Activated naive CD4-positive, alpha-beta T cell treated with anti-CD3 and anti-CD28 coated beads, Interleukin-2, amount 50 U/mL, for 16 hours (primary cell): ENCODE measurements at regions not wholly inside any gene's neighbourhood (a gene's known extent, or its start where the extent isn't known, plus 50 kb on each side); places are given as distances from the start of the nearest gene placed in this dataset.
"Not testable (repeated sequence)": the region's sequence is repeated elsewhere in the genome, so short reads cannot be mapped to it uniquely, and the experiment has no call there.

ENCODE experiments used
- DNase-seq: peaks from one replicate; pipeline ENCODE4 v3.0.0-alpha.2; 2020

- no peak for DNase-seq
Measured at GRCh38 chr2:54065411-54065810, 50.0 kb upstream of the ACYP2 start.

GRCh38 chr2:54063967-54064535 is 51.4 kb upstream of the ACYP2 start:
- no peak for DNase-seq

- no peak for DNase-seq
Measured at GRCh38 chr2:54062401-54062800, 53.0 kb upstream of the ACYP2 start.

GRCh38 chr2:54061272-54061671 is 54.1 kb upstream of the ACYP2 start:
- no peak for DNase-seq

GRCh38 chr2:54059986-54060385 is 55.4 kb upstream of the ACYP2 start:
- no peak for DNase-seq

GRCh38 chr2:54059504-54059903 is 55.9 kb upstream of the ACYP2 start:
- DNase-seq = no peak

GRCh38 chr2:54058449-54058848 is 57.0 kb upstream of the ACYP2 start:
- DNase-seq = no peak

GRCh38 chr2:54054774-54055173 is 60.6 kb upstream of the ACYP2 start:
- no peak for DNase-seq

- DNase-seq = no peak
Measured at GRCh38 chr2:54054271-54054670, 61.1 kb upstream of the ACYP2 start.

- DNase-seq = no peak
Measured at GRCh38 chr2:54053830-54054229, 61.6 kb upstream of the ACYP2 start.

GRCh38 chr2:54052825-54053718 is 62.3 kb upstream of the ACYP2 start:
- DNase-seq = no peak

- DNase-seq = no peak
Measured at GRCh38 chr2:54050445-54050844, 65.0 kb upstream of the ACYP2 start.

- no peak for DNase-seq
Measured at GRCh38 chr2:54049365-54049764, 66.0 kb upstream of the ACYP2 start.

- DNase-seq = not testable (repeated sequence)
Measured at GRCh38 chr2:54048896-54049295, 66.5 kb upstream of the ACYP2 start.

GRCh38 chr2:54048117-54048785 is 67.2 kb upstream of the ACYP2 start:
- DNase-seq = no peak

GRCh38 chr2:54047658-54048057 is 67.8 kb upstream of the ACYP2 start:
- DNase-seq = no peak

GRCh38 chr2:54047091-54047490 is 68.3 kb upstream of the ACYP2 start:
- no peak for DNase-seq

- DNase-seq = no peak
Measured at GRCh38 chr2:54042897-54043620, 72.3 kb upstream of the PSME4 start.

GRCh38 chr2:54042341-54042740 is 71.5 kb upstream of the PSME4 start:
- DNase-seq = no peak

- peak; percentile 58 for DNase-seq
Measured at GRCh38 chr2:54041135-54041534, 70.3 kb upstream of the PSME4 start.

- no peak for DNase-seq
Measured at GRCh38 chr2:54040685-54041084, 69.9 kb upstream of the PSME4 start.

GRCh38 chr2:54040250-54040649 is 69.5 kb upstream of the PSME4 start:
- DNase-seq = no peak

GRCh38 chr2:54038835-54039234 is 68.0 kb upstream of the PSME4 start:
- DNase-seq = no peak
